ENCODE measurements at regions not wholly inside any gene's neighbourhood (a gene's known extent, or its start where the extent isn't known, plus 50 kb on each side); places are given as distances from the start of the nearest gene placed in this dataset.

DNA sequence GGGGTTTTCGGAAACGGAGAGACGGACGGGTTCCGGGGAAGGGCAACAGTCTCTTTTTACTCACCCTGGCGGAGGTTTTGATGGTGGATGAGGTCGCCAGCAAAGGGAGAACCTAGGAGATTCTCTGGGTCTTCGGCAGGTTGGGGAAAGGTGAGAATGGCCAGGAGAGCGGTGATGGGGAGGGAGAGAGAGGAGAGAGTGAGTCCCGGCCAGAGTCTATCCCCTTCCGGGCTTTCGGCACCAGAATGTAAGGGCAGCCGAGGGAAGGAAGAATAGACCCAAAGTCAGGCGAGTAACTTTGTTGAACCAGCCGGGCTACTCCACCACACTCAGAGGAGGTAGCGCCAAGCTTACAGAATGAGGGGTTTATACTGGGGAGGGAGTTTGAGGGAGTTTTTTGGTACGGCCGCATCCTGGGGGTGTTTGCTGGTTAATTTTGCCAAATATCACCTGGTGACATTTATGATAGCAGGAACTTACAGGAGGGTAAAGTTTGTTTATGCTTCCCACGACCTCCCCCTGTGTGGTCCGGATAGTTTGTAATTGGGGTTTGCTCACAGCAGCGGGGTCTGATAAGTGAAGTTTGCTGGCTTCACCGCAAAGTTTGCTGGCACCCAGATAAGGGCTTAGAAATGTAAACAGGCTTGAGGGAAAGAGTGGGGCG, 141.1 kb upstream of the ETV3 start:
- no peak for DNase-seq (ENCODE audit: low spot score in 2 of 2)
- Histone ChIP-seq H3K4me1 (no peaks in the 10 kb centered on the region), H3K27me3 (peaks cover 8% of the 10 kb centered on the region), H3K36me3 (no peaks in the 10 kb centered on the region), H3K9me3 (no peaks in the 10 kb centered on the region), H3K4me3 (no peak overlapping the region), H3K27ac (no peak overlapping the region)
- TF ChIP-seq POLR2AphosphoS5 (IDR thresholded peaks at IDR 0.05) (no peak), POLR2A (IDR thresholded peaks at IDR 0.05) (no peak), EP300 (IDR thresholded peaks at IDR 0.05) (no peak), CTCF (IDR thresholded peaks at IDR 0.05) (no peak)
- 59% methylated on average over 23 of the region's 23 CpGs for WGBS

DNA sequence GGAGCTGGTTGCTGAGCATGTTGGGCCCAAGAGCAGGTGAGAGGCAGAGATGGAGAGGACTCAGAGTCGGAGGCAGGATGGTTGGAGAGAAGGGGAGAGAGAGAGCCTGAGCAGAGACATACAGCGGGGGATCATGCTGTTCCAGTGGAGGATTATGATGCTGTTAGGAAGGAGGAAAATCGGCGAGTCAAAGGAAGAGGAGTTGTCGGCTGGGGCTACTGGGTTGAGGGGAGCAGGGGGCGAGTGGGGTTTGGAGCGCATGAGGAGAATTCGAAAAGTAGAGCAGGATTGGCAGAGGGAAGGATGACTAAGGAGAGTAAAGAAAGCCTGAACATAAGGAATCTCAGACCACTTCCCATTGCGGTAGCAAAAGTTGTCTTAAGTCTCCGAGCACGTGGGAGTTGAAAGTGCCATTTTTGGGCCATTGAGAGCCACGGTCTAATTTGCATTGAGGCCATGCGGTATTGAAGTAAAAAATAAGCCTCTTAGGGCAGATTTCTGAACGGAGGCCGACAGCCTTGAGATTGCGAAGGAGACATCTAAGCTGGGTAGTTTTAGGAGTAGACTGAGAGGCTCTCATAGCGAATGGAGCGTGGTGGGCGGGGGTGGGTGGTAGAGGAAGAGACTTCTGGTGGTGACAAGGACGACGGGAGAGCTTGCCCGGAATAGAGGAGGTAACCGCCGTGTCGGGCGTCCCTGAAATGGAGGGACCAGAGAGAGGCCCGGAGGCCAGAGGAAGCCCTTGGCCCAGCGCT, 140.4 kb upstream of the ETV3 start:
- whole genome bisulfite sequencing = 88% methylated on average over 28 of the region's 28 CpGs
- TF ChIP-seq CTCF (IDR thresholded peaks at IDR 0.05) (no peak), POLR2AphosphoS5 (IDR thresholded peaks at IDR 0.05) (no peak), EP300 (IDR thresholded peaks at IDR 0.05) (no peak), POLR2A (IDR thresholded peaks at IDR 0.05) (no peak)
- no peak for DNase-seq (ENCODE audit: low spot score in 2 of 2)
- H3K36me3 ChIP-seq = no peaks in the 10 kb centered on the region
- H3K4me3 ChIP-seq = no peak overlapping the region
- H3K27ac ChIP-seq = no peak overlapping the region
- no peaks in the 10 kb centered on the region for H3K9me3 ChIP-seq
- H3K4me1 ChIP-seq = no peaks in the 10 kb centered on the region
- peaks cover 8% of the 10 kb centered on the region for H3K27me3 ChIP-seq

DNA sequence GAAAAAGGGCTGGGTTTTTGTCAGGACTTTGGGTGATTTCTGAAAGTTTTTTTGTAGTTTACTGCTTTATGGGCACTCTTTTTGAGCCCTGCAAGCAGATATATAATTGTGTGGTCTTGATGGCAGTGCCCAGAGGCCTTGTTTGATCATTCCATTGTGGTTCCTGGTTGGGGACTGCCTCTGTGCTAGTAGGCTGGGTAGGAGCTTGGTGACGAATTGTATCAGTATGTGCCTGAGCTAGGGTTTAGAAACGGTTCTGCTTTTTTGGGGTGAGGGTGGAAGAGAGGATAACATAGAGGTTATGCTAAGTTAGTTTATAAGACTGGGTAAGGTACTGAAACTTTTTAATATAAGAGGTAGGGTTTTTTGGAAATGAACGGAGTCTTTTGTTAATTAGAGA, 139.7 kb upstream of the ETV3 start:
- H3K36me3 ChIP-seq = no peaks in the 10 kb centered on the region
- H3K27ac ChIP-seq = no peak overlapping the region
- no peaks in the 10 kb centered on the region for H3K9me3 ChIP-seq
- DNase-seq (ENCODE audit: low spot score in 2 of 2) = no peak
- peaks cover 8% of the 10 kb centered on the region for H3K27me3 ChIP-seq
- TF ChIP-seq POLR2AphosphoS5 (IDR thresholded peaks at IDR 0.05) = no peak
- TF ChIP-seq EP300 (IDR thresholded peaks at IDR 0.05) = no peak
- no peak for TF ChIP-seq CTCF (IDR thresholded peaks at IDR 0.05)
- no peak for TF ChIP-seq POLR2A (IDR thresholded peaks at IDR 0.05)
- H3K4me1 ChIP-seq = no peaks in the 10 kb centered on the region
- WGBS = 77% methylated on average over 3 of the region's 3 CpGs
- no peak overlapping the region for H3K4me3 ChIP-seq

DNA sequence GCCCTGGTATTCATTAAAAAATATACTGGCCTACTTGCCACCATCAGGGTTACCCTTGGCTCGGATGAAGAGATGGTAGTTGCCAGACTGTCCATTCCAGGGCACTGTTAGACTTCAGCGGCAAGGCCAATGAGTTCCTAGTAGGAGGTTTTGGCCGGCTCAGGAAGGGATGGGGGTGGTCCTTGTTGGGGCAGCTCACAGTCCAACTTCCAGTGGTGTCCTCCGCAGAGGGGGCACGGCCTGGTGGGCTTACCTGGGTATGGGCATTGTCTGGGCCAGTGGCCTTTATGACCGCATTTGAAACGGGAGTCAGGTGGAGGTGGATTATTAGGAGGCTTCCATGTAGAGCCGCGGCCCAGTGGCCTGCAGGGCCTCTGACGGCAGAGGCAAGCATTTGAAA, 139.1 kb upstream of the ETV3 start:
- no peak for DNase-seq (ENCODE audit: low spot score in 2 of 2)
- 87% methylated on average over 10 of the region's 10 CpGs for WGBS

More for the DNA sequence above, 139.1 kb upstream of the ETV3 start:
- Histone ChIP-seq H3K4me3 (no peak overlapping the region), H3K27me3 (peaks cover 8% of the 10 kb centered on the region), H3K4me1 (no peaks in the 10 kb centered on the region), H3K9me3 (no peaks in the 10 kb centered on the region), H3K36me3 (no peaks in the 10 kb centered on the region), H3K27ac (no peak overlapping the region)
- TF ChIP-seq POLR2A (IDR thresholded peaks at IDR 0.05) (no peak), CTCF (IDR thresholded peaks at IDR 0.05) (no peak), EP300 (IDR thresholded peaks at IDR 0.05) (no peak), POLR2AphosphoS5 (IDR thresholded peaks at IDR 0.05) (no peak)
